ENCODE measurements at regions not wholly inside any gene's neighbourhood (a gene's known extent, or its start where the extent isn't known, plus 50 kb on each side); places are given as distances from the start of the nearest gene placed in this dataset.

- DNase-seq (no peak), ATAC-seq (replicated peaks in 1 of 2) (no peak)
- Mint-ChIP-seq H3K27me3 (ENCODE audit: low read depth) (no peaks in the 10 kb centered on the region), H3K27ac (no peak overlapping the region), H3K9me3 (peaks cover 1 to 3% of the 10 kb centered on the region in 2 donors), H3K36me3 (ENCODE audit: insufficient read depth in 2 of 2) (peaks cover 3 to 5% of the 10 kb centered on the region in 2 donors), H3K4me1 (ENCODE audit: low read depth) (peaks cover 36% of the 10 kb centered on the region), H3K4me3 (no peak overlapping the region)
These were observed 217.2 kb downstream of the NFKBIZ start for GRCh38 chr3:102066470-102066869.

- no peak for DNase-seq
- Mint-ChIP-seq H3K27ac (no peak overlapping the region), H3K4me1 (ENCODE audit: low read depth) (peaks cover 36% of the 10 kb centered on the region), H3K27me3 (ENCODE audit: low read depth) (no peaks in the 10 kb centered on the region), H3K9me3 (peaks cover 1 to 3% of the 10 kb centered on the region in 2 donors), H3K36me3 (ENCODE audit: insufficient read depth in 2 of 2) (peaks cover 3 to 7% of the 10 kb centered on the region in 2 donors), H3K4me3 (no peak overlapping the region)
- ATAC-seq (replicated peaks in 1 of 2) = no peak
These were observed 219.0 kb downstream of the NFKBIZ start for GRCh38 chr3:102068327-102068726.

GRCh38 chr3:102068736-102069135 lies 219.4 kb downstream of the NFKBIZ start:
- Mint-ChIP-seq H3K27me3 (ENCODE audit: low read depth) (no peaks in the 10 kb centered on the region), H3K36me3 (ENCODE audit: insufficient read depth in 2 of 2) (peaks cover 3 to 7% of the 10 kb centered on the region in 2 donors), H3K9me3 (peaks cover 1 to 3% of the 10 kb centered on the region in 2 donors), H3K27ac (no peak overlapping the region), H3K4me3 (no peak overlapping the region), H3K4me1 (ENCODE audit: low read depth) (peaks cover 36% of the 10 kb centered on the region)
- no peak for ATAC-seq (replicated peaks in 1 of 2)
- no peak for DNase-seq

- H3K4me1 Mint-ChIP-seq (ENCODE audit: low read depth) = peaks cover 36% of the 10 kb centered on the region
- no peak overlapping the region for H3K4me3 Mint-ChIP-seq
- H3K36me3 Mint-ChIP-seq (ENCODE audit: insufficient read depth in 2 of 2) = peaks cover 3 to 8% of the 10 kb centered on the region in 2 donors
- DNase-seq (no peak), ATAC-seq (replicated peaks in 1 of 2) (peak; percentile 91)
- no peaks in the 10 kb centered on the region for H3K27me3 Mint-ChIP-seq (ENCODE audit: low read depth)
- H3K27ac Mint-ChIP-seq = peak overlapping the region; percentile 29
- H3K9me3 Mint-ChIP-seq = peaks cover 1 to 3% of the 10 kb centered on the region in 2 donors
These were observed 219.9 kb downstream of the NFKBIZ start for GRCh38 chr3:102069211-102069662.

GRCh38 chr3:102074946-102075345 lies 225.6 kb downstream of the NFKBIZ start:
- peaks cover 40% of the 10 kb centered on the region for H3K4me1 Mint-ChIP-seq (ENCODE audit: low read depth)
- H3K9me3 Mint-ChIP-seq = peaks cover 4 to 11% of the 10 kb centered on the region in 2 donors
- H3K36me3 Mint-ChIP-seq (ENCODE audit: insufficient read depth in 2 of 2) = peaks cover 7 to 19% of the 10 kb centered on the region in 2 donors
- no peak overlapping the region for H3K27ac Mint-ChIP-seq
- no peak overlapping the region for H3K4me3 Mint-ChIP-seq
- no peak for ATAC-seq (replicated peaks in 1 of 2)
- no peak for DNase-seq
- no peaks in the 10 kb centered on the region for H3K27me3 Mint-ChIP-seq (ENCODE audit: low read depth)

- peak overlapping the region; percentile 88 for H3K27ac Mint-ChIP-seq
- ATAC-seq (replicated peaks in 1 of 2) (no peak), DNase-seq (no peak)
- H3K36me3 Mint-ChIP-seq (ENCODE audit: insufficient read depth in 2 of 2) = peaks cover 3 to 16% of the 10 kb centered on the region in 2 donors
- no peaks in the 10 kb centered on the region for H3K27me3 Mint-ChIP-seq (ENCODE audit: low read depth)
- no peak overlapping the region for H3K4me3 Mint-ChIP-seq
- H3K9me3 Mint-ChIP-seq = peaks cover 4 to 11% of the 10 kb centered on the region in 2 donors
- H3K4me1 Mint-ChIP-seq (ENCODE audit: low read depth) = peaks cover 60% of the 10 kb centered on the region
These were observed 229.1 kb downstream of the NFKBIZ start for GRCh38 chr3:102078401-102078800.

GRCh38 chr3:102078854-102079808 lies 229.8 kb downstream of the NFKBIZ start:
- Mint-ChIP-seq H3K36me3 (ENCODE audit: insufficient read depth in 2 of 2) (peaks cover 3 to 17% of the 10 kb centered on the region in 2 donors), H3K9me3 (peaks cover 4 to 11% of the 10 kb centered on the region in 2 donors), H3K27me3 (ENCODE audit: low read depth) (no peaks in the 10 kb centered on the region), H3K27ac (peak overlapping the region; percentile 88), H3K4me3 (peak overlapping the region; percentile 65 to 69), H3K4me1 (ENCODE audit: low read depth) (peaks cover 64% of the 10 kb centered on the region)
- DNase-seq = peak in 1 of 2 donors; percentile 28
- peak; percentile 39 to 48 for ATAC-seq (replicated peaks in 1 of 2)

- Mint-ChIP-seq H3K4me1 (ENCODE audit: low read depth) (peaks cover 70% of the 10 kb centered on the region), H3K27ac (no peak overlapping the region), H3K36me3 (ENCODE audit: insufficient read depth in 2 of 2) (peaks cover 4 to 15% of the 10 kb centered on the region in 2 donors), H3K9me3 (peaks cover 5 to 10% of the 10 kb centered on the region in 2 donors), H3K27me3 (ENCODE audit: low read depth) (no peaks in the 10 kb centered on the region), H3K4me3 (peak overlapping the region in 1 of 2 donors; percentile 29)
- ATAC-seq (replicated peaks in 1 of 2) (peak; percentile 88 to 89), DNase-seq (peak; percentile 32 to 34)
These were observed 230.5 kb downstream of the NFKBIZ start for GRCh38 chr3:102079809-102080197.

- H3K9me3 Mint-ChIP-seq = peaks cover 5 to 10% of the 10 kb centered on the region in 2 donors
- no peak overlapping the region for H3K27ac Mint-ChIP-seq
- peaks cover 7 to 21% of the 10 kb centered on the region in 2 donors for H3K36me3 Mint-ChIP-seq (ENCODE audit: insufficient read depth in 2 of 2)
- no peak overlapping the region for H3K4me3 Mint-ChIP-seq
- DNase-seq (no peak), ATAC-seq (replicated peaks in 1 of 2) (no peak)
- no peaks in the 10 kb centered on the region for H3K27me3 Mint-ChIP-seq (ENCODE audit: low read depth)
- H3K4me1 Mint-ChIP-seq (ENCODE audit: low read depth) = peaks cover 82% of the 10 kb centered on the region
These were observed 232.4 kb downstream of the NFKBIZ start for GRCh38 chr3:102081572-102082289.

- DNase-seq (no peak), ATAC-seq (replicated peaks in 1 of 2) (no peak)
- H3K27me3 Mint-ChIP-seq (ENCODE audit: low read depth) = no peaks in the 10 kb centered on the region
- peaks cover 74% of the 10 kb centered on the region for H3K4me1 Mint-ChIP-seq (ENCODE audit: low read depth)
- peaks cover 5% of the 10 kb centered on the region in 2 donors for H3K9me3 Mint-ChIP-seq
- no peak overlapping the region for H3K27ac Mint-ChIP-seq
- peaks cover 4 to 12% of the 10 kb centered on the region in 2 donors for H3K36me3 Mint-ChIP-seq (ENCODE audit: insufficient read depth in 2 of 2)
- no peak overlapping the region for H3K4me3 Mint-ChIP-seq
These were observed 234.2 kb downstream of the NFKBIZ start for GRCh38 chr3:102083473-102083872.

GRCh38 chr3:102084006-102084405 lies 234.7 kb downstream of the NFKBIZ start:
- H3K27ac Mint-ChIP-seq = no peak overlapping the region

GRCh38 chr3:102084704-102085103 lies 235.4 kb downstream of the NFKBIZ start:
- peak overlapping the region in 1 of 2 donors; percentile 68 for H3K4me3 Mint-ChIP-seq
- peaks cover 4 to 12% of the 10 kb centered on the region in 2 donors for H3K36me3 Mint-ChIP-seq (ENCODE audit: insufficient read depth in 2 of 2)
- no peaks in the 10 kb centered on the region for H3K27me3 Mint-ChIP-seq (ENCODE audit: low read depth)
- peaks cover 61% of the 10 kb centered on the region for H3K4me1 Mint-ChIP-seq (ENCODE audit: low read depth)
- DNase-seq (peak; percentile 18 to 37), ATAC-seq (replicated peaks in 1 of 2) (peak; percentile 48 to 60)
- peak overlapping the region; percentile 84 for H3K27ac Mint-ChIP-seq
- peaks cover 5% of the 10 kb centered on the region in 2 donors for H3K9me3 Mint-ChIP-seq

More at GRCh38 chr3:102084006-102084405, 234.7 kb downstream of the NFKBIZ start:
- Mint-ChIP-seq H3K36me3 (ENCODE audit: insufficient read depth in 2 of 2) (peaks cover 4 to 12% of the 10 kb centered on the region in 2 donors), H3K9me3 (peaks cover 5% of the 10 kb centered on the region in 2 donors), H3K27me3 (ENCODE audit: low read depth) (no peaks in the 10 kb centered on the region), H3K4me3 (no peak overlapping the region), H3K4me1 (ENCODE audit: low read depth) (peaks cover 68% of the 10 kb centered on the region)
- no peak for ATAC-seq (replicated peaks in 1 of 2)
- DNase-seq = no peak
